Central memory CD8-positive, alpha-beta T cell (primary cell): ENCODE measurements at regions not wholly inside any gene's neighbourhood (a gene's known extent, or its start where the extent isn't known, plus 50 kb on each side); places are given as distances from the start of the nearest gene placed in this dataset.
"Not testable (repeated sequence)": the region's sequence is repeated elsewhere in the genome, so short reads cannot be mapped to it uniquely, and the experiment has no call there.

Experiments used
- ATAC-seq: fragments of 150-1000 bp; cut with Tn5 transposase; replicated peaks from 2 replicates; pipeline ENCODE4 v1.10.0; 2022; ENCODE audit warnings: mild to moderate bottlenecking, moderate FRiP score, moderate number of reproducible peaks; ENCODE audit not compliant: poor library complexity, severe bottlenecking; ENCODE audit errors: extremely low read depth
- DNase-seq, 2 donors: peaks; one replicate each; pipeline ENCODE4 v3.0.0; 2021; ENCODE audit warnings: low spot score in 2 of 2
- H3K27ac Mint-ChIP-seq: one replicate; pipeline ENCODE4 v1.8.0; 2022; ENCODE audit warnings: low read depth, mild to moderate bottlenecking, moderate library complexity, mixed read lengths
- H3K27me3 Mint-ChIP-seq: one replicate; pipeline ENCODE4 v1.8.0; 2022; ENCODE audit warnings: mixed read lengths
- H3K36me3 Mint-ChIP-seq: one replicate; pipeline ENCODE4 v1.8.0; 2022; ENCODE audit warnings: mild to moderate bottlenecking, moderate library complexity, mixed read lengths; ENCODE audit not compliant: insufficient read depth
- H3K4me1 Mint-ChIP-seq: one replicate; pipeline ENCODE4 v1.8.0; 2022; ENCODE audit warnings: mixed read lengths
- H3K4me3 Mint-ChIP-seq: one replicate; pipeline ENCODE4 v1.8.0; 2022; ENCODE audit warnings: mild to moderate bottlenecking, moderate library complexity, mixed read lengths
- H3K9me3 Mint-ChIP-seq: one replicate; pipeline ENCODE4 v1.8.0; 2022; ENCODE audit warnings: mixed read lengths

DNA sequence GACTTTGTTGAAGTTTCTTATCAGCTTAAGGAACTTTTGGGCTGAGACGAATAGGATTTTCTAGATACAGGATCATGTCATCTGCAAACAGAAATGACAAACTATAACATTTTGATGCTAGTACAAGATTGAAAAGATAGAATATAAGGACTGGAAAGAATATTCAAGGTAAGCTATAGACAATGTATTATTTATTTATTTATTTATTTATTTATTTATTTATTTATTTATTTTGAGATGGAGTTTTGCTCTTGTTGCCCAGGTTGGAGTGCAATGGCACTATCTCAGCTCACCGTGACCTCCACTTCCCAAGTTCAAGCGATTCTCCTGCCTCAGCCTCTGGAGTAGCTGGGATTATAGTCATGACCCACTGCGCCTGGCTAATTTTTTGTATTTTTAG is 125.0 kb downstream of the OTOR start:
- H3K4me1 Mint-ChIP-seq, ATAC-seq, H3K27me3 Mint-ChIP-seq, H3K4me3 Mint-ChIP-seq, H3K27ac Mint-ChIP-seq, DNase-seq, H3K36me3 Mint-ChIP-seq: not testable (repeated sequence)
- peaks cover 13% of the 10 kb centered on the region for H3K9me3 Mint-ChIP-seq

DNA sequence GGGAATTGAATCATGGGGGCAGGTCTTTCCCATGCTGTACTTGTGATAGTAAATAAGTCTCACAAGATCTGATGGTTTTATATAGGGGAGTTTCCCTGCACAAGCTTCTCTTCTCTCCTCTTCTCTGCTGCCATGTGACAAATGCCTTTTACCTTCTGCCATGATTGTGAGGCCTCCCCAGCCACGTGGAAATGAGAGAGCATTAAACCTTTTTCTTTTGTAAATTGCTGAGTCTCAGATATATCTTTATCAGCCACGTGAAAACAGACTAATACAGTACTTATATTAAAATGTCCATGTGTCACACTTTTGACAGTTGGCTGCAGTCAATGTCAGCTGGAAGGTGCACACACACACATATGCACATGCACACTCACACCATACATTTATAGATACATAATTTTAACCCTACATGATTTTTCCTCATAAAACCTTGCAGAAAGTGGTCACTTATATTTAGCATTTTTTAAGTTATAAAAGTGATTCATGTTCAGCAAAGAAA is 128.9 kb downstream of the OTOR start:
- no peaks in the 10 kb centered on the region for H3K36me3 Mint-ChIP-seq
- H3K27me3 Mint-ChIP-seq, result peaks cover 9% of the 10 kb centered on the region
- H3K4me3 Mint-ChIP-seq, result no peak overlapping the region
- no peaks in the 10 kb centered on the region for H3K9me3 Mint-ChIP-seq
- H3K4me1 Mint-ChIP-seq, result no peaks in the 10 kb centered on the region
- DNase-seq (no peak), ATAC-seq (no peak)
- H3K27ac Mint-ChIP-seq, result no peak overlapping the region

- peaks cover 6% of the 10 kb centered on the region for H3K9me3 Mint-ChIP-seq
- H3K36me3 Mint-ChIP-seq, result no peaks in the 10 kb centered on the region
- peaks cover 7% of the 10 kb centered on the region for H3K27me3 Mint-ChIP-seq
- ATAC-seq, result no peak
- no peak for DNase-seq
- no peak overlapping the region for H3K4me3 Mint-ChIP-seq
- no peaks in the 10 kb centered on the region for H3K4me1 Mint-ChIP-seq
- H3K27ac Mint-ChIP-seq, result no peak overlapping the region
Observed at GRCh38 chr20:16885746-16886145, 137.6 kb downstream of the OTOR start.

DNA sequence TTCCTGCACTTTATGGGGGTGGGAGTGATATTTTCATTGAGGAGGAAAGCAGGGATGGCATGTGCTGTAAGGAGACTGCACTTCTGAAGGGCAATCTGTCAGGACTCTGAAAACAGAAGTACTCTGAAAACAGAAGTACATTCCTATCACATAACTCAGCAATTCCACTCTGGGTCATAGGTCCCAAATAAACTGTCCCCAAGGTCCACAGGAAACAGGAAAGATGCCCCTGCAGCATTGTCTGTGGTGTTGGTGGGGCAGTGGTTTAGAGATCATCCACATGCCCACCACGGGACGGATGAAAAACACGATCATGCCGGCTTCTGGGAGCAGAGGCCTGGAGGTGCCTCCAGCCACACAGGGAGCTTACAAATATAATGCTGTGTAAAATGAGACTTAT is 150.3 kb downstream of the OTOR start:
- DNase-seq (no peak), ATAC-seq (no peak)
- H3K27me3 Mint-ChIP-seq, result no peaks in the 10 kb centered on the region
- H3K27ac Mint-ChIP-seq, result no peak overlapping the region
- H3K36me3 Mint-ChIP-seq, result no peaks in the 10 kb centered on the region
- no peak overlapping the region for H3K4me3 Mint-ChIP-seq
- H3K9me3 Mint-ChIP-seq, result no peaks in the 10 kb centered on the region
- no peaks in the 10 kb centered on the region for H3K4me1 Mint-ChIP-seq

- Mint-ChIP-seq H3K36me3 (no peaks in the 10 kb centered on the region), H3K27ac (no peak overlapping the region), H3K27me3 (no peaks in the 10 kb centered on the region), H3K9me3 (peaks cover 5% of the 10 kb centered on the region), H3K4me1 (no peaks in the 10 kb centered on the region), H3K4me3 (no peak overlapping the region)
- ATAC-seq, result no peak
- no peak for DNase-seq
Observed at GRCh38 chr20:16902662-16903061, 154.5 kb downstream of the OTOR start.

- H3K27me3 Mint-ChIP-seq, result no peaks in the 10 kb centered on the region
- peaks cover 5% of the 10 kb centered on the region for H3K9me3 Mint-ChIP-seq
- H3K36me3 Mint-ChIP-seq, result no peaks in the 10 kb centered on the region
- no peaks in the 10 kb centered on the region for H3K4me1 Mint-ChIP-seq
- H3K27ac Mint-ChIP-seq, result no peak overlapping the region
- no peak for DNase-seq
- no peak overlapping the region for H3K4me3 Mint-ChIP-seq
- no peak for ATAC-seq
Observed at GRCh38 chr20:16904751-16905150, 156.6 kb downstream of the OTOR start.

GRCh38 chr20:16914277-16914676 is 166.1 kb downstream of the OTOR start:
- Mint-ChIP-seq H3K9me3 (peaks cover 16% of the 10 kb centered on the region), H3K36me3 (no peaks in the 10 kb centered on the region), H3K27me3 (no peaks in the 10 kb centered on the region), H3K4me1 (no peaks in the 10 kb centered on the region), H3K27ac (no peak overlapping the region), H3K4me3 (no peak overlapping the region)
- ATAC-seq, result no peak
- no peak for DNase-seq

DNA sequence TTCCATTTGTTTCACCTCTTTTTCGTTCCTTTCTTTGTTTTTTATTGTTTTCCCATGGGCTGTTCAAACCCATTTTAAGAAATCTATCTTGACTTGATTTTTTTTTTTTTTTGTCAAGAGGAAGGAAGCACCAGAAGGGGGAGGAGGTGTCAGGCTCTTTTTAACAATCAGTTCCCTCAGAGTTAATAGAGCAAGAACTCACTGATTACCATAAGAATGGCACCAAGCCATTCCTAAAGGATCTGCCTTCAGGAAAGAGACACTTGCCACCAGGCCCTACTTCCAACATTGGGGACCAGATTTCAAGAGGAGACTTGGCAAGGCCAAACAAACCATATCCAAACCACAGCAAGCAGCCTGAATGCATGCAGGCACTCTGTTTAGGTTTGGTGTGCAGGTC is 168.0 kb downstream of the OTOR start:
- ATAC-seq (no peak), DNase-seq (no peak)
- no peak overlapping the region for H3K4me3 Mint-ChIP-seq
- no peak overlapping the region for H3K27ac Mint-ChIP-seq
- H3K36me3 Mint-ChIP-seq, result no peaks in the 10 kb centered on the region
- H3K27me3 Mint-ChIP-seq, result no peaks in the 10 kb centered on the region
- no peaks in the 10 kb centered on the region for H3K4me1 Mint-ChIP-seq
- H3K9me3 Mint-ChIP-seq, result peaks cover 10% of the 10 kb centered on the region

DNA sequence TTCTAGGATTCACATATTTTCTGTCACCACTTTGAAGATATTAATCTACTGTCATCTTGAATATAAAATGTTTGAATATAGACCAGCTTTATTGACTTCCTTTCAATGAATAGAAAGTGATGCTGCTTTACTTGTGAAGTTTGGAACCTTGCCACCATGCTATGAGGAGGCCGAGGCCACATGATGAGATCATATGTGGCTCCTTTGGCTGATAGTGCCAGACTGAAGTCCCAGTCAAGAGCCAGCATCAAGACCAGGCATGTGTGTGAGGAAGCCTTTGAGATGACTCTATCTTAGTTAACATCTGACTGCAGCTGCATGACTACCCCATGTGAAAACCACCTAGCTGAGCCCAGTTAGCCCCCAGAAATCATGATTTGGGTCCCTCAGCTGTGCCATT is 169.5 kb downstream of the OTOR start:
- H3K4me3 Mint-ChIP-seq, result no peak overlapping the region
- peaks cover 4% of the 10 kb centered on the region for H3K9me3 Mint-ChIP-seq
- H3K27me3 Mint-ChIP-seq, result no peaks in the 10 kb centered on the region
- no peaks in the 10 kb centered on the region for H3K36me3 Mint-ChIP-seq
- DNase-seq, result no peak
- no peaks in the 10 kb centered on the region for H3K4me1 Mint-ChIP-seq
- ATAC-seq, result no peak
- no peak overlapping the region for H3K27ac Mint-ChIP-seq

GRCh38 chr20:16918366-16918765 is 170.2 kb downstream of the OTOR start:
- peaks cover 4% of the 10 kb centered on the region for H3K9me3 Mint-ChIP-seq
- H3K36me3 Mint-ChIP-seq, result no peaks in the 10 kb centered on the region
- DNase-seq (no peak), ATAC-seq (no peak)
- no peaks in the 10 kb centered on the region for H3K4me1 Mint-ChIP-seq
- H3K27ac Mint-ChIP-seq, result no peak overlapping the region
- H3K4me3 Mint-ChIP-seq, result no peak overlapping the region
- H3K27me3 Mint-ChIP-seq, result no peaks in the 10 kb centered on the region

DNA sequence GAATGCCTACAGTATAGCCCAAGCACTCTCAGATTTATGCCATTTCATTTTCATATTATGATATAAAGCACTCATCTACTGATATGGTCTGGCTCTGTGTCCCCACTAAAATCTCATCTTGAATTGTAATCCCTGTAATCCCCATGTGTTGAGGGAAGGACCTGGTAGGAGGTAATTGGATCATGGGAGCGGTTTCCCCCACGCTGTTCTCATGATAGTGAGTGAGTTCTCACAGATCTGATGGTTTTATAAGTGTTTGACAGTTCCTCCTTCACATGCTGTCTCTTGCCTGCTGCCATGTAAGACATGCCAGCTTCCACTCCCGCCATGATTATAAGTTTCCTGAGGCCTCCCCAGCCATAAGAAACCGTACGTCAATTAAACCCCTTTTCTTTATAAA is 171.7 kb downstream of the OTOR start:
- Mint-ChIP-seq H3K36me3 (no peaks in the 10 kb centered on the region), H3K4me3 (no peak overlapping the region), H3K27ac (no peak overlapping the region), H3K9me3 (peaks cover 10% of the 10 kb centered on the region), H3K27me3 (no peaks in the 10 kb centered on the region), H3K4me1 (no peaks in the 10 kb centered on the region)
- DNase-seq, result no peak
- no peak for ATAC-seq

DNA sequence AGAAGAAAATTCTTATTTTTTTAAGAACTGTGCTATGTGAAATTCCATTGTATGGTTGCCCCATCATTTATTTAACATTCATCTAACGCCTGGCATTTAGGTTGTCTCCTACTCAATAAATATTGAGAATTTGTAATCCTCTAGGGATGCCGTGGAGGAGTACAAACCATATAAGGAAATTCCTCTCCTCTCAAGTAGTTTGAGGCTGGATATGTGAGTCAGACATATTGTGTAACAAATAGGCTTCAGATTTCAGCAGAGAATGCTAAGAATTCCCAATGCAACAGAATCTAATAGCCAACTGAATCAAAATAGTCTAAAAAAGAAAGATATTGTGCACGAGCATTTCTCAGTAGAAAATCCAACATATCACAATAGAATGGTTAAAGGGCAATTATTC is 174.7 kb downstream of the OTOR start:
- Mint-ChIP-seq H3K36me3 (no peaks in the 10 kb centered on the region), H3K9me3 (peaks cover 8% of the 10 kb centered on the region), H3K27me3 (no peaks in the 10 kb centered on the region), H3K27ac (no peak overlapping the region), H3K4me1 (no peaks in the 10 kb centered on the region), H3K4me3 (no peak overlapping the region)
- DNase-seq, result no peak
- ATAC-seq, result no peak

DNA sequence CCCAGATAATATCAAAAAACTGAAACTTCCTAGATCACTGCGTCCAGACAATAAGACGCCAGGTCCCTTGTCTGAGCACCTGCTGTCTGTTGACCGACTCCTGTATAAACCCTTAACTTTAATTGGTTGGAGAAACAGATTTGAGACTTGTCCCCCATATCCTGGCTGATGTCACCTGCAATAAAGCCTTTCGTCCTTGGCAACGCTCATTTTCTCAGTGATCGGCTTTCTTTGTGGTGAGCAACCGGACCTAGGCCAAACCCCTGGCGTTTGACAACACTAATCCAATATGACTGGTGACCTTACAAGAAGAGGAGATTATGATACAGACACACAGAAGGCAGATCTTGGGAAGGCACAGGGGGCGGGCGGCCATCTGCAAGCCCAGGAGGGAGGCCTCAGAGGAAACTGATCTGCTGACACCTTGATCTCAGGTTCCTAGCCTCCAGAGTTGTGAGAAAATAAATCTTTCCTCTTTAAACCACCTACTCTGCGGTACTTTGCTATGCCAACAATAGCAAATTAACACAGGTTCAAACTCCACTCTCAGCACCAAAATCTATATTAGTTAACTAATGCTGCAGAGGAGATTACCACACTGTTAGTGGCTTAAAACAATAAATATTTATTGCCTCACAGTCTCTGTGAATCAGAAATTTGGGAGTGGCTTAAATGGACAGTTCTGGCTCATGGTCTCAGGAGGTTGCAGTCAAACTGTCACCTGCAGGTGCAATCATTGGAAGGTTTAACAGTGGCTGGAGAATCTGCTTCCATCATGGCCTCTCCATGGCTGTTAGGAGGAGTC is 178.7 kb downstream of the OTOR start:
- H3K27me3 Mint-ChIP-seq, result no peaks in the 10 kb centered on the region

More for the DNA sequence above, 178.7 kb downstream of the OTOR start:
- no peaks in the 10 kb centered on the region for H3K4me1 Mint-ChIP-seq
- no peaks in the 10 kb centered on the region for H3K36me3 Mint-ChIP-seq
- no peak overlapping the region for H3K4me3 Mint-ChIP-seq
- H3K27ac Mint-ChIP-seq, result no peak overlapping the region
- no peak for ATAC-seq
- no peak for DNase-seq
- H3K9me3 Mint-ChIP-seq, result peaks cover 12% of the 10 kb centered on the region
